GM10266 (cell line): ENCODE measurements at regions not wholly inside any gene's neighbourhood (a gene's known extent, or its start where the extent isn't known, plus 50 kb on each side); places are given as distances from the start of the nearest gene placed in this dataset.

ENCODE experiments used
- DNase-seq: peaks from one replicate; pipeline ENCODE4 v3.0.0; 2012; ENCODE audit errors: extremely low spot score
- CTCF ChIP-seq: IDR thresholded peaks from 2 replicates; pipeline ENCODE4 v1.5.1; 2012; ENCODE audit warnings: mild to moderate bottlenecking, low read depth; ENCODE audit not compliant: control insufficient read depth, insufficient read depth; ENCODE audit errors: missing control alignments

GRCh38 chr6:9467741-9468140 lies 947.1 kb downstream of the TFAP2A start:
- no peak for DNase-seq
- no peak for TF ChIP-seq CTCF

GRCh38 chr6:9464583-9464982 lies 950.3 kb downstream of the TFAP2A start:
- DNase-seq = no peak

GRCh38 chr6:9463311-9463710 lies 951.6 kb downstream of the TFAP2A start:
- no peak for TF ChIP-seq CTCF
- DNase-seq = no peak

More at GRCh38 chr6:9464583-9464982, 950.3 kb downstream of the TFAP2A start:
- TF ChIP-seq CTCF = no peak

GRCh38 chr6:9461188-9461587 lies 953.7 kb downstream of the TFAP2A start:
- DNase-seq = no peak

GRCh38 chr6:9458424-9458823 lies 956.5 kb downstream of the TFAP2A start:
- TF ChIP-seq CTCF = no peak
- DNase-seq = no peak

More at GRCh38 chr6:9461188-9461587, 953.7 kb downstream of the TFAP2A start:
- TF ChIP-seq CTCF = no peak

- no peak for DNase-seq
Measured at GRCh38 chr6:9455864-9456658, 958.8 kb downstream of the TFAP2A start.

More at GRCh38 chr6:9455864-9456658, 958.8 kb downstream of the TFAP2A start:
- no peak for TF ChIP-seq CTCF
